Glomerular endothelial cell (primary cell): ENCODE measurements at regions not wholly inside any gene's neighbourhood (a gene's known extent, or its start where the extent isn't known, plus 50 kb on each side); places are given as distances from the start of the nearest gene placed in this dataset.
"Not testable (repeated sequence)": the region's sequence is repeated elsewhere in the genome, so short reads cannot be mapped to it uniquely, and the experiment has no call there.

Source experiments
- DNase-seq: peaks from one replicate; pipeline ENCODE4 v3.0.0-alpha.2; 2011; ENCODE audit warnings: low read depth, low spot score; ENCODE audit errors: extremely low read depth

- no peak for DNase-seq
Measured at GRCh38 chr1:73106931-73107330, 824.6 kb upstream of the NEGR1 start.

- DNase-seq, result no peak
Measured at GRCh38 chr1:73105755-73106154, 823.4 kb upstream of the NEGR1 start.

GRCh38 chr1:73104749-73105148 is 822.4 kb upstream of the NEGR1 start:
- no peak for DNase-seq

GRCh38 chr1:73100216-73100615 is 817.9 kb upstream of the NEGR1 start:
- DNase-seq, result no peak

- DNase-seq, result no peak
Measured at GRCh38 chr1:73097917-73098316, 815.6 kb upstream of the NEGR1 start.

GRCh38 chr1:73096841-73097240 is 814.5 kb upstream of the NEGR1 start:
- DNase-seq, result no peak

GRCh38 chr1:73092383-73092782 is 810.0 kb upstream of the NEGR1 start:
- no peak for DNase-seq

- no peak for DNase-seq
Measured at GRCh38 chr1:73066866-73067265, 784.5 kb upstream of the NEGR1 start.

GRCh38 chr1:73065339-73066041 is 783.2 kb upstream of the NEGR1 start:
- no peak for DNase-seq

- no peak for DNase-seq
Measured at GRCh38 chr1:73056826-73057225, 774.5 kb upstream of the NEGR1 start.

- DNase-seq, result no peak
Measured at GRCh38 chr1:73044241-73045036, 762.1 kb upstream of the NEGR1 start.

GRCh38 chr1:73042403-73042802 is 760.1 kb upstream of the NEGR1 start:
- DNase-seq, result no peak

GRCh38 chr1:73040811-73041210 is 758.5 kb upstream of the NEGR1 start:
- no peak for DNase-seq

- no peak for DNase-seq
Measured at GRCh38 chr1:73034271-73034670, 751.9 kb upstream of the NEGR1 start.

GRCh38 chr1:73033640-73034039 is 751.3 kb upstream of the NEGR1 start:
- DNase-seq, result no peak

GRCh38 chr1:73029571-73029970 is 747.2 kb upstream of the NEGR1 start:
- no peak for DNase-seq

- no peak for DNase-seq
Measured at GRCh38 chr1:73026114-73026513, 743.8 kb upstream of the NEGR1 start.

GRCh38 chr1:73009938-73010337 is 727.6 kb upstream of the NEGR1 start:
- no peak for DNase-seq

- no peak for DNase-seq
Measured at GRCh38 chr1:73009311-73009710, 727.0 kb upstream of the NEGR1 start.

GRCh38 chr1:72997624-72998023 is 715.3 kb upstream of the NEGR1 start:
- no peak for DNase-seq

- no peak for DNase-seq
Measured at GRCh38 chr1:72997041-72997440, 714.7 kb upstream of the NEGR1 start.

GRCh38 chr1:72987871-72988270 is 705.5 kb upstream of the NEGR1 start:
- DNase-seq, result not testable (repeated sequence)
